ENCODE measurements at regions not wholly inside any gene's neighbourhood (a gene's known extent, or its start where the extent isn't known, plus 50 kb on each side); places are given as distances from the start of the nearest gene placed in this dataset.

GRCh38 chr7:46649876-46650275 lies 728.8 kb upstream of the IGFBP3 start:
- Mint-ChIP-seq H3K4me3 (no peak overlapping the region), H3K27me3 (ENCODE audit: insufficient read depth, low read depth, poor library complexity) (peaks cover 3% of the 10 kb centered on the region), H3K9me3 (peaks cover 22% of the 10 kb centered on the region), H3K27ac (no peak overlapping the region), H3K36me3 (ENCODE audit: low read depth) (peaks cover 14% of the 10 kb centered on the region), H3K4me1 (peaks cover 7% of the 10 kb centered on the region)
- DNase-seq (ENCODE audit: low spot score) (no peak), ATAC-seq (no peak)
- no peaks in the 10 kb centered on the region for H3K4me1 ChIP-seq (ENCODE audit: insufficient read depth)
- H3K36me3 ChIP-seq (ENCODE audit: insufficient read depth), result no peaks in the 10 kb centered on the region; the same call in 1 of the 2 replicates
- no peak overlapping the region for H3K4me3 ChIP-seq
- no peak overlapping the region for H3K27ac ChIP-seq (ENCODE audit: low read depth)
- no peaks in the 10 kb centered on the region for H3K79me2 ChIP-seq (replicated peaks; ENCODE audit: insufficient read depth)
- no peaks in the 10 kb centered on the region for H3F3A ChIP-seq (replicated peaks; ENCODE audit: low read depth)
- 0 out of 2 replicates have a peak overlapping the region, but pooled peaks have one; percentile 24 for H2AFZ ChIP-seq
- no peaks in the 10 kb centered on the region for H4K20me1 ChIP-seq (replicated peaks; ENCODE audit: insufficient read depth)
- no peak overlapping the region for H3K4me2 ChIP-seq
- no peaks in the 10 kb centered on the region for H3K27me3 ChIP-seq (ENCODE audit: insufficient read depth)
- TF ChIP-seq STAT1 (IDR thresholded peaks at IDR 0.05; ENCODE audit: unreplicated experiment) (no peak), EZH2 (IDR thresholded peaks at IDR 0.05; ENCODE audit: low read depth, unreplicated experiment) (no peak), EZH2phosphoT487 (IDR thresholded peaks at IDR 0.05; ENCODE audit: unreplicated experiment) (no peak), ZNF462 (CRISPR knock-in tag; IDR thresholded peaks at IDR 0.05) (no peak), JUNB (IDR thresholded peaks at IDR 0.05; ENCODE audit: unreplicated experiment) (no peak), NANOG (IDR thresholded peaks at IDR 0.05; ENCODE audit: borderline replicate concordance) (no peak), ETS1 (IDR thresholded peaks at IDR 0.05) (no peak), REST (IDR thresholded peaks at IDR 0.05; ENCODE audit: unreplicated experiment) (no peak), CREB1 (CRISPR knock-in tag; IDR thresholded peaks at IDR 0.05; ENCODE audit: low read depth) (no peak), CTCF (conservative IDR thresholded peaks at IDR 0.05; ENCODE audit: low read depth in 2 of 2) (no peak), ZNF331 (CRISPR knock-in tag; IDR thresholded peaks at IDR 0.05; ENCODE audit: low read depth) (no peak), POLR2AphosphoS5 (IDR thresholded peaks at IDR 0.05; ENCODE audit: low read depth) (no peak), ZNF114 (CRISPR knock-in tag; IDR thresholded peaks at IDR 0.05) (no peak)
- peaks cover 13% of the 10 kb centered on the region for H3K9me2 ChIP-seq (ENCODE audit: insufficient read depth)
